ENCODE measurements at regions not wholly inside any gene's neighbourhood (a gene's known extent, or its start where the extent isn't known, plus 50 kb on each side); places are given as distances from the start of the nearest gene placed in this dataset.

DNA sequence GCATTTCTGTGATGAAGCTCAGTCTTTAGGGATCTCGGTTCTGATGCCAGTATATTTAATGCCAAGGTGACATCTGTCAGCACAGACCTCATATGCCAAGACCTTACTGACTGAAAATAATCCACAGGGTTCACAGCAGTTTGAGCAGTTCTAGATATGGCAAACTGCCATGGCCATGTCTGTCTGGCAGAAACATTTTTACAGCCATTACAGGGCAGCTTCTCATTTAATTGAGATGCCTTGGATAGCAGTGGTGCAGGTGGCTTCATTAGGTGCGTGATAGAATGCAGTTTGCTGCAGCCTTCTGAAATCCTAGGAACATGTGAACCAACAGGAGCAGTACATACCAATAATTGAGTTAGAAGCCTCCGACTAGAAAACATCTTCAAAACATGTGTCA is 510.6 kb downstream of the XIRP2 start:
- TF ChIP-seq CTCF (IDR thresholded peaks at IDR 0.05; ENCODE audit: low read length) (no peak), EZH2 (optimal IDR thresholded peaks at IDR 0.05; ENCODE audit: low read depth, low read length) (no peak)

All from MM.1S (cell line).